HL-60 (cell line): ENCODE measurements at regions not wholly inside any gene's neighbourhood (a gene's known extent, or its start where the extent isn't known, plus 50 kb on each side); places are given as distances from the start of the nearest gene placed in this dataset.

Source experiments
- DNase-seq, 2 experiments: peaks; one replicate each; pipeline ENCODE4 v3.0.0-alpha.2; 2010 to 2020; ENCODE audit warnings: low read depth in 1 of 2, low spot score in 1 of 2
- H3K27ac ChIP-seq: fragments of 250-450 bp; sonication (Bioruptor Pico); replicated peaks from 2 replicates; pipeline ENCODE4 v1.5.1; 2020; ENCODE audit warnings: mild to moderate bottlenecking, moderate library complexity
- H3K27me3 ChIP-seq: fragments of 250-450 bp; sonication (Bioruptor Pico); 2 replicates; pipeline ENCODE4 v1.5.1; 2021; ENCODE audit warnings: mild to moderate bottlenecking, moderate library complexity; ENCODE audit not compliant: insufficient read depth, poor library complexity, severe bottlenecking
- H3K4me3 ChIP-seq: replicated peaks from 2 replicates; pipeline ENCODE4 v1.5.1; 2011; ENCODE audit warnings: mild to moderate bottlenecking, control low read depth, low read length; ENCODE audit not compliant: insufficient read depth
- CTCF ChIP-seq: IDR thresholded peaks from one replicate; pipeline ENCODE4 v1.5.1; 2011; ENCODE audit warnings: low read length, control low read depth, inconsistent platforms; ENCODE audit not compliant: insufficient read depth
- GABPA ChIP-seq: IDR thresholded peaks from 2 replicates; pipeline ENCODE4 v1.6.1; 2012; ENCODE audit warnings: low read depth
- POLR2AphosphoS5 ChIP-seq: IDR thresholded peaks from 2 replicates; pipeline ENCODE4 v1.6.1; 2012; ENCODE audit warnings: low read depth
- SPI1 ChIP-seq: IDR thresholded peaks from 2 replicates; pipeline ENCODE4 v1.6.1; 2012; ENCODE audit warnings: low read depth, mild to moderate bottlenecking, borderline replicate concordance
- TF ChIP-seq, protein P1 (sequence below): IDR thresholded peaks from 2 replicates; pipeline ENCODE4 v1.6.1; 2012; ENCODE audit warnings: low read depth; ENCODE audit not compliant: insufficient replicate concordance

DNA sequence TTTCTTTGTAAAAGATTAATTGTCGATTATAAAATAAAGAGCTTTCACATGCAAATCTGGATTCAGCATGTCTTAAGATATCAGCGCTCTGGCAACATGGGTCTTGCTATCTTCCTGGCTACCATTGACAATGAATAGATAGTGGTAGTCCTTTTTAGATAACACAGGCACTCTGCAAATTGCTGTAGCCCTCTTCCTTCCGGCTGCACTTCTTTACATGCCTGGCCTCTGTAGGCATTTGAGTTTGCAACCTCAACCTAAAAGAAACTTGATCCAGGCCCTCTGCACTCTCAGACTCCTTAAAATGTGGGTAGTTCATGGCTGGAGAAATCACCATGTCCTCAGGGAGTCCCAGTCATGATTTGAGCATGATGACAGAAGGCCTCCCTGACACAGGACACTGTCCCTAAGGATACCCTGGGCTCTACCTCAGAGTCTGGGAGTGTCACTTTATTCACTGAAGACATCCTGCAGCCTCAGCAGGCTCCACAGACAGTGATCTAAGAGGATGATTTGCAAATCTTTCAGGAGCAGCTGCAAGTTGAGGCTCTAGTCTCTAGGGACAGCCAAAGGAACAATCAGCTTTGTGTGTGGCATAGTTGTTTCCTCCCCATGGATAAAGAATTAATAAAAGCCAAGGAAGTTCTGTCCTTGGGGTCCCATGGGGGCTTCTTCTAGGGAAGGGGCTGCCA lies 529.4 kb downstream of the RBFOX1 start:
- DNase-seq: no peak
- H3K4me3 ChIP-seq: no peak overlapping the region
- no peak for TF ChIP-seq GABPA
- TF ChIP-seq, protein P1, sequence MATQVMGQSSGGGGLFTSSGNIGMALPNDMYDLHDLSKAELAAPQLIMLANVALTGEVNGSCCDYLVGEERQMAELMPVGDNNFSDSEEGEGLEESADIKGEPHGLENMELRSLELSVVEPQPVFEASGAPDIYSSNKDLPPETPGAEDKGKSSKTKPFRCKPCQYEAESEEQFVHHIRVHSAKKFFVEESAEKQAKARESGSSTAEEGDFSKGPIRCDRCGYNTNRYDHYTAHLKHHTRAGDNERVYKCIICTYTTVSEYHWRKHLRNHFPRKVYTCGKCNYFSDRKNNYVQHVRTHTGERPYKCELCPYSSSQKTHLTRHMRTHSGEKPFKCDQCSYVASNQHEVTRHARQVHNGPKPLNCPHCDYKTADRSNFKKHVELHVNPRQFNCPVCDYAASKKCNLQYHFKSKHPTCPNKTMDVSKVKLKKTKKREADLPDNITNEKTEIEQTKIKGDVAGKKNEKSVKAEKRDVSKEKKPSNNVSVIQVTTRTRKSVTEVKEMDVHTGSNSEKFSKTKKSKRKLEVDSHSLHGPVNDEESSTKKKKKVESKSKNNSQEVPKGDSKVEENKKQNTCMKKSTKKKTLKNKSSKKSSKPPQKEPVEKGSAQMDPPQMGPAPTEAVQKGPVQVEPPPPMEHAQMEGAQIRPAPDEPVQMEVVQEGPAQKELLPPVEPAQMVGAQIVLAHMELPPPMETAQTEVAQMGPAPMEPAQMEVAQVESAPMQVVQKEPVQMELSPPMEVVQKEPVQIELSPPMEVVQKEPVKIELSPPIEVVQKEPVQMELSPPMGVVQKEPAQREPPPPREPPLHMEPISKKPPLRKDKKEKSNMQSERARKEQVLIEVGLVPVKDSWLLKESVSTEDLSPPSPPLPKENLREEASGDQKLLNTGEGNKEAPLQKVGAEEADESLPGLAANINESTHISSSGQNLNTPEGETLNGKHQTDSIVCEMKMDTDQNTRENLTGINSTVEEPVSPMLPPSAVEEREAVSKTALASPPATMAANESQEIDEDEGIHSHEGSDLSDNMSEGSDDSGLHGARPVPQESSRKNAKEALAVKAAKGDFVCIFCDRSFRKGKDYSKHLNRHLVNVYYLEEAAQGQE: no peak
- TF ChIP-seq SPI1: no peak
- TF ChIP-seq CTCF: no peak
- no peak for TF ChIP-seq POLR2AphosphoS5
- H3K27me3 ChIP-seq: no peaks in the 10 kb centered on the region
- no peak overlapping the region for H3K27ac ChIP-seq

GRCh38 chr16:7853197-7853596 lies 520.6 kb downstream of the RBFOX1 start:
- no peak for DNase-seq
- TF ChIP-seq, protein P1: peak; percentile 44
- TF ChIP-seq GABPA: no peak
- no peak for TF ChIP-seq CTCF
- Histone ChIP-seq H3K4me3 (no peak overlapping the region), H3K27ac (no peak overlapping the region), H3K27me3 (no peaks in the 10 kb centered on the region)

GRCh38 chr16:7849841-7850240 lies 517.2 kb downstream of the RBFOX1 start:
- no peaks in the 10 kb centered on the region for H3K27me3 ChIP-seq
- no peak overlapping the region for H3K27ac ChIP-seq
- DNase-seq: no peak
- H3K4me3 ChIP-seq: no peak overlapping the region
- TF ChIP-seq POLR2AphosphoS5 (no peak), CTCF (no peak), SPI1 (no peak), GABPA (no peak)
- TF ChIP-seq, protein P1: no peak
